Activated T-helper 1 cell treated with anti-CD3 and anti-CD28 coated beads, Interleukin-12 subunit alpha, Interleukin-12 subunit beta, Interleukin-2, Interleukin-4 antibody, amounts not matched to agents 30 ng/mL and 10 ng/mL and 1 ng/mL, durations not matched to agents 14 hours and 24 hours and 36 hours (primary cell): ENCODE measurements at regions not wholly inside any gene's neighbourhood (a gene's known extent, or its start where the extent isn't known, plus 50 kb on each side); places are given as distances from the start of the nearest gene placed in this dataset.
"Not testable (repeated sequence)": the region's sequence is repeated elsewhere in the genome, so short reads cannot be mapped to it uniquely, and the experiment has no call there.

Source experiments
- DNase-seq: peaks from one replicate; pipeline ENCODE4 v3.0.0; 2021; ENCODE audit warnings: low spot score
- H3K27ac Mint-ChIP-seq: one replicate; pipeline ENCODE4 v1.8.0; 2021; ENCODE audit warnings: mild to moderate bottlenecking, mixed read lengths
- H3K27me3 Mint-ChIP-seq: one replicate; pipeline ENCODE4 v1.8.0; 2022; ENCODE audit warnings: mild to moderate bottlenecking, moderate library complexity, mixed read lengths; ENCODE audit not compliant: insufficient read depth
- H3K36me3 Mint-ChIP-seq: one replicate; pipeline ENCODE4 v1.8.0; 2021; ENCODE audit warnings: low read depth, mixed read lengths
- H3K4me1 Mint-ChIP-seq: one replicate; pipeline ENCODE4 v1.8.0; 2021; ENCODE audit warnings: low read depth, mixed read lengths
- H3K4me3 Mint-ChIP-seq: one replicate; pipeline ENCODE4 v1.8.0; 2021; ENCODE audit warnings: mild to moderate bottlenecking, moderate library complexity, mixed read lengths
- H3K9me3 Mint-ChIP-seq: one replicate; pipeline ENCODE4 v1.8.0; 2021; ENCODE audit warnings: mixed read lengths
- intact Hi-C: fragments of 100-400 bp; cut with micrococcal nuclease; formaldehyde crosslinking; loops from one replicate; pipeline ENCODE4 v1.15.1; 2024

GRCh38 chr7:110418659-110419280 lies 672.2 kb upstream of the LRRN3 start:
- H3K27ac Mint-ChIP-seq = no peak overlapping the region
- DNase-seq = no peak
- H3K9me3 Mint-ChIP-seq = no peaks in the 10 kb centered on the region
- no peaks in the 10 kb centered on the region for H3K27me3 Mint-ChIP-seq
- H3K4me3 Mint-ChIP-seq = no peak overlapping the region
- no peaks in the 10 kb centered on the region for H3K4me1 Mint-ChIP-seq
- H3K36me3 Mint-ChIP-seq = no peaks in the 10 kb centered on the region
- intact Hi-C loops = no loop called here

GRCh38 chr7:110420788-110421187 lies 670.1 kb upstream of the LRRN3 start:
- Mint-ChIP-seq H3K36me3 (no peaks in the 10 kb centered on the region), H3K9me3 (no peaks in the 10 kb centered on the region), H3K27ac (no peak overlapping the region), H3K4me1 (no peaks in the 10 kb centered on the region), H3K27me3 (no peaks in the 10 kb centered on the region), H3K4me3 (no peak overlapping the region)
- no peak for DNase-seq
- intact Hi-C loops = no loop called here

GRCh38 chr7:110421490-110422241 lies 669.3 kb upstream of the LRRN3 start:
- Mint-ChIP-seq H3K4me1 (no peaks in the 10 kb centered on the region), H3K27ac (no peak overlapping the region), H3K9me3 (no peaks in the 10 kb centered on the region), H3K27me3 (no peaks in the 10 kb centered on the region), H3K36me3 (no peaks in the 10 kb centered on the region), H3K4me3 (no peak overlapping the region)
- DNase-seq = no peak
- intact Hi-C loops = no loop called here

- no peak overlapping the region for H3K27ac Mint-ChIP-seq
- H3K9me3 Mint-ChIP-seq = no peaks in the 10 kb centered on the region
- H3K4me1 Mint-ChIP-seq = no peaks in the 10 kb centered on the region
- H3K27me3 Mint-ChIP-seq = peaks cover 2% of the 10 kb centered on the region
- intact Hi-C loops = no loop called here
- no peak overlapping the region for H3K4me3 Mint-ChIP-seq
- H3K36me3 Mint-ChIP-seq = no peaks in the 10 kb centered on the region
- DNase-seq = no peak
These were observed 658.8 kb upstream of the LRRN3 start for GRCh38 chr7:110432061-110432553.

- H3K36me3 Mint-ChIP-seq, H3K4me1 Mint-ChIP-seq, H3K27me3 Mint-ChIP-seq, H3K4me3 Mint-ChIP-seq, H3K9me3 Mint-ChIP-seq, DNase-seq, H3K27ac Mint-ChIP-seq, intact Hi-C loops: not testable (repeated sequence)
These were observed 652.0 kb upstream of the LRRN3 start for GRCh38 chr7:110438926-110439325.

- Mint-ChIP-seq H3K27me3 (peaks cover 1% of the 10 kb centered on the region), H3K27ac (no peak overlapping the region), H3K36me3 (no peaks in the 10 kb centered on the region), H3K4me3 (no peak overlapping the region), H3K4me1 (no peaks in the 10 kb centered on the region), H3K9me3 (no peaks in the 10 kb centered on the region)
- intact Hi-C loops = no loop called here
- DNase-seq = no peak
These were observed 648.5 kb upstream of the LRRN3 start for GRCh38 chr7:110442381-110442837.

- Mint-ChIP-seq H3K4me1 (no peaks in the 10 kb centered on the region), H3K9me3 (no peaks in the 10 kb centered on the region), H3K4me3 (no peak overlapping the region), H3K27ac (no peak overlapping the region), H3K36me3 (no peaks in the 10 kb centered on the region), H3K27me3 (no peaks in the 10 kb centered on the region)
- intact Hi-C loops = no loop called here
- DNase-seq = no peak
These were observed 644.3 kb upstream of the LRRN3 start for GRCh38 chr7:110446658-110447057.

GRCh38 chr7:110448918-110449317 lies 642.0 kb upstream of the LRRN3 start:
- Mint-ChIP-seq H3K4me1 (no peaks in the 10 kb centered on the region), H3K9me3 (no peaks in the 10 kb centered on the region), H3K27me3 (no peaks in the 10 kb centered on the region), H3K36me3 (no peaks in the 10 kb centered on the region), H3K27ac (no peak overlapping the region), H3K4me3 (no peak overlapping the region)
- no peak for DNase-seq
- intact Hi-C loops = no loop called here

- no peak for DNase-seq
- Mint-ChIP-seq H3K27me3 (peaks cover 5% of the 10 kb centered on the region), H3K4me1 (no peaks in the 10 kb centered on the region), H3K36me3 (no peaks in the 10 kb centered on the region), H3K9me3 (peaks cover 6% of the 10 kb centered on the region), H3K4me3 (no peak overlapping the region), H3K27ac (no peak overlapping the region)
- intact Hi-C loops = no loop called here
These were observed 636.2 kb upstream of the LRRN3 start for GRCh38 chr7:110454713-110455112.

- no peaks in the 10 kb centered on the region for H3K36me3 Mint-ChIP-seq
- H3K27ac Mint-ChIP-seq = no peak overlapping the region
- intact Hi-C loops = loop anchor here (10.0 kb wide), 1 partner anchor 633 kb away; the partner anchor contains the start of gene LRRN3
- DNase-seq = no peak
- H3K9me3 Mint-ChIP-seq = no peaks in the 10 kb centered on the region
- H3K4me1 Mint-ChIP-seq = no peaks in the 10 kb centered on the region
- peaks cover 4% of the 10 kb centered on the region for H3K27me3 Mint-ChIP-seq
- no peak overlapping the region for H3K4me3 Mint-ChIP-seq
These were observed 629.3 kb upstream of the LRRN3 start for GRCh38 chr7:110461621-110462020.

- no peaks in the 10 kb centered on the region for H3K27me3 Mint-ChIP-seq
These were observed 620.5 kb upstream of the LRRN3 start for GRCh38 chr7:110470420-110470819.

GRCh38 chr7:110472419-110472818 lies 618.5 kb upstream of the LRRN3 start:
- intact Hi-C loops = not testable (repeated sequence)

More at GRCh38 chr7:110470420-110470819, 620.5 kb upstream of the LRRN3 start:
- no peaks in the 10 kb centered on the region for H3K4me1 Mint-ChIP-seq
- H3K4me3 Mint-ChIP-seq = no peak overlapping the region
- intact Hi-C loops = no loop called here
- DNase-seq = no peak
- H3K9me3 Mint-ChIP-seq = no peaks in the 10 kb centered on the region
- no peak overlapping the region for H3K27ac Mint-ChIP-seq
- H3K36me3 Mint-ChIP-seq = no peaks in the 10 kb centered on the region

GRCh38 chr7:110480964-110481363 lies 610.0 kb upstream of the LRRN3 start:
- intact Hi-C loops = no loop called here
- Mint-ChIP-seq H3K9me3 (peaks cover 8% of the 10 kb centered on the region), H3K27ac (no peak overlapping the region), H3K4me3 (no peak overlapping the region), H3K36me3 (no peaks in the 10 kb centered on the region), H3K4me1 (no peaks in the 10 kb centered on the region), H3K27me3 (peaks cover 3% of the 10 kb centered on the region)
- DNase-seq = no peak

More at GRCh38 chr7:110472419-110472818, 618.5 kb upstream of the LRRN3 start:
- H3K4me1 Mint-ChIP-seq, H3K27ac Mint-ChIP-seq, H3K27me3 Mint-ChIP-seq, H3K9me3 Mint-ChIP-seq, H3K36me3 Mint-ChIP-seq, DNase-seq, H3K4me3 Mint-ChIP-seq: not testable (repeated sequence)
